ENCODE measurements at regions not wholly inside any gene's neighbourhood (a gene's known extent, or its start where the extent isn't known, plus 50 kb on each side); places are given as distances from the start of the nearest gene placed in this dataset.

GRCh38 chr1:55326496-55327243 is 111.5 kb upstream of the USP24 start:
- DNase-seq (ENCODE audit: low read depth) = no peak

- DNase-seq (ENCODE audit: low read depth) = no peak
Measured at GRCh38 chr1:55323760-55324159, 108.6 kb upstream of the USP24 start.

- DNase-seq (ENCODE audit: low read depth) = no peak
Measured at GRCh38 chr1:55322842-55323241, 107.7 kb upstream of the USP24 start.

GRCh38 chr1:55321942-55322341 is 106.8 kb upstream of the USP24 start:
- no peak for DNase-seq (ENCODE audit: low read depth)

GRCh38 chr1:55320891-55321290 is 105.7 kb upstream of the USP24 start:
- no peak for DNase-seq (ENCODE audit: low read depth)

- DNase-seq (ENCODE audit: low read depth) = no peak
Measured at GRCh38 chr1:55318116-55318817, 103.1 kb upstream of the USP24 start.

GRCh38 chr1:55317673-55318072 is 102.5 kb upstream of the USP24 start:
- no peak for DNase-seq (ENCODE audit: low read depth)

- DNase-seq (ENCODE audit: low read depth) = no peak
Measured at GRCh38 chr1:55316947-55317662, 101.9 kb upstream of the USP24 start.

GRCh38 chr1:55316502-55316901 is 101.3 kb upstream of the USP24 start:
- DNase-seq (ENCODE audit: low read depth) = no peak

GRCh38 chr1:55315552-55315951 is 100.4 kb upstream of the USP24 start:
- DNase-seq (ENCODE audit: low read depth) = no peak

GRCh38 chr1:55314740-55315139 is 99.6 kb upstream of the USP24 start:
- no peak for DNase-seq (ENCODE audit: low read depth)

- no peak for DNase-seq (ENCODE audit: low read depth)
Measured at GRCh38 chr1:55313903-55314302, 98.7 kb upstream of the USP24 start.

GRCh38 chr1:55311979-55312378 is 96.8 kb upstream of the USP24 start:
- DNase-seq (ENCODE audit: low read depth) = no peak

- DNase-seq (ENCODE audit: low read depth) = no peak
Measured at GRCh38 chr1:55311057-55311641, 96.0 kb upstream of the USP24 start.

- DNase-seq (ENCODE audit: low read depth) = no peak
Measured at GRCh38 chr1:55310505-55310971, 95.4 kb upstream of the USP24 start.

GRCh38 chr1:55309786-55310504 is 94.8 kb upstream of the USP24 start:
- no peak for DNase-seq (ENCODE audit: low read depth)

- DNase-seq (ENCODE audit: low read depth) = no peak
Measured at GRCh38 chr1:55309053-55309452, 93.9 kb upstream of the USP24 start.

- no peak for DNase-seq (ENCODE audit: low read depth)
Measured at GRCh38 chr1:55305735-55306134, 90.6 kb upstream of the USP24 start.

GRCh38 chr1:55304229-55304740 is 89.1 kb upstream of the USP24 start:
- no peak for DNase-seq (ENCODE audit: low read depth)

GRCh38 chr1:55302972-55303371 is 87.8 kb upstream of the USP24 start:
- DNase-seq (ENCODE audit: low read depth) = no peak

- no peak for DNase-seq (ENCODE audit: low read depth)
Measured at GRCh38 chr1:55301912-55302311, 86.7 kb upstream of the USP24 start.

- no peak for DNase-seq (ENCODE audit: low read depth)
Measured at GRCh38 chr1:55300975-55301374, 85.8 kb upstream of the USP24 start.
